Trophoblast cell (in vitro differentiated cells and primary cell): ENCODE measurements at regions not wholly inside any gene's neighbourhood (a gene's known extent, or its start where the extent isn't known, plus 50 kb on each side); places are given as distances from the start of the nearest gene placed in this dataset.
"Not testable (repeated sequence)": the region's sequence is repeated elsewhere in the genome, so short reads cannot be mapped to it uniquely, and the experiment has no call there.

Source experiments
- DNase-seq, 2 donors: peaks; one replicate each; pipeline ENCODE4 v3.0.0-alpha.2; 2016
- H2AFZ ChIP-seq: 2 replicates; pipeline ENCODE4 v1.6.1; 2013; ENCODE audit warnings: low read length, moderate library complexity, mild to moderate bottlenecking; ENCODE audit not compliant: insufficient read depth, poor library complexity
- H2AK5ac ChIP-seq: 2 replicates; pipeline ENCODE4 v1.6.1; 2013; ENCODE audit warnings: mild to moderate bottlenecking, low read length
- H2BK120ac ChIP-seq: 2 replicates; pipeline ENCODE4 v1.6.1; 2013; ENCODE audit warnings: low read length, mild to moderate bottlenecking, moderate library complexity; ENCODE audit not compliant: insufficient read depth, poor library complexity
- H2BK12ac ChIP-seq: 2 replicates; pipeline ENCODE4 v1.6.1; 2013; ENCODE audit warnings: mild to moderate bottlenecking, low read length, moderate library complexity
- H2BK5ac ChIP-seq: 2 replicates; pipeline ENCODE4 v1.6.1; 2013; ENCODE audit warnings: low read length, low read depth, moderate library complexity, mild to moderate bottlenecking; ENCODE audit not compliant: poor library complexity
- H3K14ac ChIP-seq: 2 replicates; pipeline ENCODE4 v1.6.1; 2013; ENCODE audit warnings: mild to moderate bottlenecking, low read length
- H3K18ac ChIP-seq: 2 replicates; pipeline ENCODE4 v1.6.1; 2013; ENCODE audit warnings: mild to moderate bottlenecking, low read length
- H3K23ac ChIP-seq: 2 replicates; pipeline ENCODE4 v1.6.1; 2013; ENCODE audit warnings: low read length
- H3K27ac ChIP-seq: 2 replicates; pipeline ENCODE4 v1.5.1; 2013; ENCODE audit warnings: low read depth, mild to moderate bottlenecking, inconsistent platforms, low read length, moderate library complexity
- H3K27me3 ChIP-seq: 2 replicates; pipeline ENCODE4 v1.6.1; 2013; ENCODE audit warnings: inconsistent platforms, mild to moderate bottlenecking, low read length, moderate library complexity; ENCODE audit not compliant: insufficient read depth
- H3K36me3 ChIP-seq, 2 experiments: 1 replicate in 1 of 2; 2 replicates in 1 of 2; pipeline ENCODE4 v1.6.1; 2013; ENCODE audit warnings: low read length in 2 of 2, mild to moderate bottlenecking in 2 of 2, moderate library complexity in 1 of 2; ENCODE audit not compliant: insufficient read depth in 2 of 2, control insufficient read depth in 1 of 2
- H3K4ac ChIP-seq: 2 replicates; pipeline ENCODE4 v1.6.1; 2013; ENCODE audit warnings: low read depth, mild to moderate bottlenecking, low read length, moderate library complexity
- H3K4me1 ChIP-seq, 2 experiments: 1 replicate in 1 of 2; 2 replicates in 1 of 2; pipeline ENCODE4 v1.6.1; 2013; ENCODE audit warnings: low read length in 2 of 2, mild to moderate bottlenecking in 2 of 2, moderate library complexity in 1 of 2; ENCODE audit not compliant: insufficient read depth in 2 of 2, control insufficient read depth in 1 of 2
- H3K4me2 ChIP-seq: 2 replicates; pipeline ENCODE4 v1.6.1; 2013; ENCODE audit warnings: inconsistent platforms, mild to moderate bottlenecking, low read length, moderate library complexity
- H3K4me3 ChIP-seq: 2 replicates; pipeline ENCODE4 v1.5.1; 2013; ENCODE audit warnings: mild to moderate bottlenecking, low read depth, low read length, inconsistent platforms
- H3K79me1 ChIP-seq: one replicate; pipeline ENCODE4 v1.6.1; 2013; ENCODE audit warnings: low read length
- H3K79me2 ChIP-seq: 2 replicates; pipeline ENCODE4 v1.6.1; 2013; ENCODE audit warnings: low read length, mild to moderate bottlenecking; ENCODE audit not compliant: control insufficient read depth, insufficient read depth, poor library complexity
- H3K9ac ChIP-seq: 2 replicates; pipeline ENCODE4 v1.6.1; 2013; ENCODE audit warnings: mild to moderate bottlenecking, low read length
- H3K9me3 ChIP-seq: 2 replicates; pipeline ENCODE4 v1.6.1; 2013; ENCODE audit warnings: low read depth, mild to moderate bottlenecking, control low read depth, inconsistent platforms, low read length; ENCODE audit not compliant: insufficient read depth
- H4K12ac ChIP-seq: 2 replicates; pipeline ENCODE4 v1.6.1; 2013; ENCODE audit warnings: low read depth, mild to moderate bottlenecking, low read length, moderate library complexity
- H4K8ac ChIP-seq: 2 replicates; pipeline ENCODE4 v1.6.1; 2013; ENCODE audit warnings: low read depth, mild to moderate bottlenecking, low read length, moderate library complexity
- H4K91ac ChIP-seq: one replicate; pipeline ENCODE4 v1.6.1; 2013; ENCODE audit warnings: low read depth, mild to moderate bottlenecking, low read length, moderate library complexity
- WGBS: extraction: QIAGEN DNeasy Blood & Tissue Kit; methylation state at CpG from one replicate; pipeline ENCODE4 v1.1.7; 2013; ENCODE audit warnings: missing lambda C conversion rate; ENCODE audit not compliant: insufficient read length, insufficient coverage; ENCODE audit errors: extremely low coverage; 5-methylcytosine and 5-hydroxymethylcytosine counted together

DNA sequence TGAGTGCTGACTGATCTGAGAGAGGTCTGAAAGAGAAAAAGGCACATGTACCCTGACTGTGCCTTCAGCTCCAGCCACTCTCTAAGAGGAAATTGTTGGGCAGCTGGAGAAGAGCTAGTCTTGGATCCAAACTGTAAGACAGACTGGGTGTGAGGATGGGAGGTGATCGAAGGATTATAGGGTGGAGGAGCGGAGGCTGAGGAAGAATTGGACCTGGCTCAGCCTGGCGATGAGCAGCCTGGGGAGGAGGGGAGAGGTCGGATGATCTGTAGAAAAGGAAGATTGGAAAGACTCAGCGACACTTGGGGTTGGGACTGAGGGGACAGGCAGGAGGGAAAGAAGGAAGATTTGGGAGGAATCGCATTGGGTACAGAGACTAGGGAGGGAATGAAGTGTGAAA lies 98.6 kb upstream of the SLC25A48 start:
- no peaks in the 10 kb centered on the region for H3K9me3 ChIP-seq
- no peaks in the 10 kb centered on the region for H3K36me3 ChIP-seq
- no peak overlapping the region for H2BK120ac ChIP-seq
- no peak overlapping the region for H2AFZ ChIP-seq
- no peaks in the 10 kb centered on the region for H3K79me1 ChIP-seq
- H3K14ac ChIP-seq = no peak overlapping the region
- no peak overlapping the region for H2BK5ac ChIP-seq
- DNase-seq = no peak
- H4K91ac ChIP-seq = no peak overlapping the region
- H2BK12ac ChIP-seq = no peak overlapping the region
- no peak overlapping the region for H3K4ac ChIP-seq
- no peaks in the 10 kb centered on the region for H3K4me1 ChIP-seq
- H3K4me3 ChIP-seq = no peak overlapping the region
- no peak overlapping the region for H3K18ac ChIP-seq
- no peak overlapping the region for H4K8ac ChIP-seq
- no peak overlapping the region for H3K9ac ChIP-seq
- H2AK5ac ChIP-seq = no peak overlapping the region
- no peaks in the 10 kb centered on the region for H3K27me3 ChIP-seq
- 100% methylated on average over 2 of the region's 6 CpGs for WGBS
- H3K79me2 ChIP-seq = no peaks in the 10 kb centered on the region
- H3K23ac ChIP-seq = no peak overlapping the region
- no peak overlapping the region for H4K12ac ChIP-seq
- no peak overlapping the region for H3K27ac ChIP-seq
- H3K4me2 ChIP-seq = no peak overlapping the region

DNA sequence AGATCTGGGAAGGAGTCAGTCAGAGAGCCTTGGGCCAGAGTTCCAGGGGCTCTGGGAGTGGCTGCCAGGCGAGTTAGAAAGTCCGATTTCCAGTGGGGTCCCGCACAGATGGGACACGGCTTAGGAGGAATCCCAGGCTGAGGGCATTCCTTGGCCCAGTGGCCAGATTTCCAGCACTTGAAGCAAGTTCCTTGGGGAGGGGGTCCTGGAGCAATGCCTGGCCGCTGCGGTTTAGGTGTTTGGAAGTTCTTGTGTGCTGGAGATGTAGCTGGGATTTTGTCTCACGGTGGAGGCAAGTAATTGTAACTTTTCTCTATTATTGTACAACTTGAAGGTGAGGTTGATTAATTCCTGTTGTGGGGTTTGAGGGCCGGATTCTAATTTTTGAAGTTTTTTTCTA lies 99.5 kb upstream of the SLC25A48 start:
- not testable (repeated sequence) for H4K8ac ChIP-seq, H3K79me2 ChIP-seq, H3K23ac ChIP-seq, H3K14ac ChIP-seq, H3K36me3 ChIP-seq, H2AK5ac ChIP-seq, H3K9me3 ChIP-seq, DNase-seq, H2BK5ac ChIP-seq, H3K4me1 ChIP-seq, H3K18ac ChIP-seq, H3K79me1 ChIP-seq, H2BK12ac ChIP-seq, H3K27ac ChIP-seq, H2BK120ac ChIP-seq, H3K4ac ChIP-seq, H2AFZ ChIP-seq, H4K91ac ChIP-seq, H4K12ac ChIP-seq, H3K4me2 ChIP-seq, H3K9ac ChIP-seq, H3K27me3 ChIP-seq, H3K4me3 ChIP-seq
- no CpG with 5 or more reads among the region's 8 CpGs for WGBS

- H3K9ac ChIP-seq, H3K4me1 ChIP-seq, H3K4me2 ChIP-seq, H3K27me3 ChIP-seq, H3K9me3 ChIP-seq, DNase-seq, H3K36me3 ChIP-seq, H2BK5ac ChIP-seq, H4K8ac ChIP-seq, H3K27ac ChIP-seq, H2BK12ac ChIP-seq, H3K4me3 ChIP-seq, H4K91ac ChIP-seq, H3K4ac ChIP-seq, H2BK120ac ChIP-seq, H2AK5ac ChIP-seq, H3K79me2 ChIP-seq, H3K23ac ChIP-seq, H3K14ac ChIP-seq, H4K12ac ChIP-seq, H3K18ac ChIP-seq, H2AFZ ChIP-seq, H3K79me1 ChIP-seq: not testable (repeated sequence)
- WGBS = no CpG with 5 or more reads among the region's 1 CpG
These were observed 103.4 kb upstream of the SLC25A48 start for GRCh38 chr5:135731034-135731433.

GRCh38 chr5:135730161-135730560 lies 104.3 kb upstream of the SLC25A48 start:
- not testable (repeated sequence) for H3K18ac ChIP-seq, H3K4ac ChIP-seq, H2BK12ac ChIP-seq, H2AK5ac ChIP-seq, H3K23ac ChIP-seq, H3K9ac ChIP-seq, H3K4me1 ChIP-seq, H2AFZ ChIP-seq, H3K27me3 ChIP-seq, H4K91ac ChIP-seq, H2BK120ac ChIP-seq, H3K79me2 ChIP-seq, H3K14ac ChIP-seq, H3K4me3 ChIP-seq, H3K9me3 ChIP-seq, H3K36me3 ChIP-seq, H2BK5ac ChIP-seq, H3K4me2 ChIP-seq, DNase-seq, H3K27ac ChIP-seq, H3K79me1 ChIP-seq, H4K8ac ChIP-seq, H4K12ac ChIP-seq
- WGBS = no CpG with 5 or more reads among the region's 1 CpG
